Right atrium auricular region (tissue), 2 donors: ENCODE measurements at regions not wholly inside any gene's neighbourhood (a gene's known extent, or its start where the extent isn't known, plus 50 kb on each side); places are given as distances from the start of the nearest gene placed in this dataset.

ENCODE experiments used
- DNase-seq: peaks from one replicate; pipeline ENCODE4 v3.0.0-alpha.2; 2019; ENCODE audit warnings: low spot score
- H3K27ac ChIP-seq, 2 donors: fragments of 200-600 bp; sonication (generic); 1 replicate in 1 of 2; 2 replicates in 1 of 2; pipeline ENCODE4 v1.5.1; 2016 to 2019
- H3K27me3 ChIP-seq, 2 donors: fragments of 200-600 bp; sonication (generic); one replicate each; pipeline versions ENCODE4 v1.5.1 to v1.6.0; 2017 to 2019
- H3K36me3 ChIP-seq: fragments of 200-600 bp; sonication (generic); one replicate; pipeline ENCODE4 v1.5.1; 2016
- H3K4me1 ChIP-seq, 2 donors: fragments of 200-600 bp; sonication (generic); one replicate each; pipeline versions ENCODE4 v1.5.1 to v1.6.0; 2017 to 2019
- H3K4me3 ChIP-seq, 2 donors: fragments of 200-600 bp; sonication (generic); 1 replicate in 1 of 2; 2 replicates in 1 of 2; pipeline ENCODE4 v1.5.1; 2017 to 2019; ENCODE audit warnings: mild to moderate bottlenecking in 1 of 2, moderate library complexity in 1 of 2
- H3K9me3 ChIP-seq, 2 donors: fragments of 200-600 bp; sonication (generic); one replicate each; pipeline ENCODE4 v1.5.1; 2019
- TF ChIP-seq, protein P1 (sequence below), 2 donors: fragments of 200-600 bp; sonication (generic); IDR thresholded peaks; one replicate each; pipeline ENCODE4 v1.5.1; 2019; ENCODE audit warnings: antibody characterized with exemption in 2 of 2

DNA sequence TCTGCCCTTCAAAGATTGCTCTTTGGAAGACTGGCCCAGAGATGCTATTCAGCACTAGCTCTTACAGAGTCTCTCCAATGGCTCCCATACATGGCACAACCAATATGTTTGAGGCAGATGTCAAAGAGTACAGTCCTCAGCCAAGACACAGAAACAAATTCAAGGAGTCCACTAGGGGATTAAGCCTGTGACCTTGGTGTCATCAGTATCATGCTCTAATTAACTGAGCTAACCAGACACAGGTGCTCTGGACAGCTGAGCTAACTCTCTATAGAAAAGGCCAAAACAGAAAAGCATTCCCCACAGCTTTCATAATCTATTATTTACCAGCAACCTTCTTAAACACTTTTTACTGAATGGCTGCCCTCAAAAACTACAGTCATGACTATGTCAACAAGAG is 666.0 kb upstream of the PLXNA2 start:
- Histone ChIP-seq H3K4me1 (no peaks in the 10 kb centered on the region), H3K4me3 (no peak overlapping the region), H3K27me3 (no peaks in the 10 kb centered on the region), H3K9me3 (no peaks in the 10 kb centered on the region), H3K36me3 (no peaks in the 10 kb centered on the region), H3K27ac (no peak overlapping the region)
- TF ChIP-seq, protein P1, sequence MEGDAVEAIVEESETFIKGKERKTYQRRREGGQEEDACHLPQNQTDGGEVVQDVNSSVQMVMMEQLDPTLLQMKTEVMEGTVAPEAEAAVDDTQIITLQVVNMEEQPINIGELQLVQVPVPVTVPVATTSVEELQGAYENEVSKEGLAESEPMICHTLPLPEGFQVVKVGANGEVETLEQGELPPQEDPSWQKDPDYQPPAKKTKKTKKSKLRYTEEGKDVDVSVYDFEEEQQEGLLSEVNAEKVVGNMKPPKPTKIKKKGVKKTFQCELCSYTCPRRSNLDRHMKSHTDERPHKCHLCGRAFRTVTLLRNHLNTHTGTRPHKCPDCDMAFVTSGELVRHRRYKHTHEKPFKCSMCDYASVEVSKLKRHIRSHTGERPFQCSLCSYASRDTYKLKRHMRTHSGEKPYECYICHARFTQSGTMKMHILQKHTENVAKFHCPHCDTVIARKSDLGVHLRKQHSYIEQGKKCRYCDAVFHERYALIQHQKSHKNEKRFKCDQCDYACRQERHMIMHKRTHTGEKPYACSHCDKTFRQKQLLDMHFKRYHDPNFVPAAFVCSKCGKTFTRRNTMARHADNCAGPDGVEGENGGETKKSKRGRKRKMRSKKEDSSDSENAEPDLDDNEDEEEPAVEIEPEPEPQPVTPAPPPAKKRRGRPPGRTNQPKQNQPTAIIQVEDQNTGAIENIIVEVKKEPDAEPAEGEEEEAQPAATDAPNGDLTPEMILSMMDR (IDR thresholded peaks at IDR 0.05) = no peak
- DNase-seq = no peak

DNA sequence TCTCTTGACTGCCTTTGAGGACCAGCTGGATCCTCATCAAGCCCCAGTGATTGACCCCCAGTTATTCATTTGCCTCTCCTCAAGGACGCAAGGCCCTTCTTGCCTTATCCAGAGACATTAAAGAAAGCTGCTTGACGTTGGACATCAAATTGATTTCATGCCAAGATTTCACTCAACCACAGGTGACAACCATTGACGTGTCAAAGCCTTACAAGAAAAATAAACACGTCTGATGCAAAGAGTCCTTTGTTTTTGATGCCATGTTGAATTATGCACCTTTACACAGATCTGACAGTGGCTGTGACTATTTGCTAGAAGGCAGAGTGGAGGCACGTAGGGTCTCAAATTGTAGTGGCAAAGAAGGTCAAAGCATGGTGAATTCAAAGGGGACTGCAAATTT is 666.2 kb upstream of the CAMK1G start:
- H3K36me3 ChIP-seq = no peaks in the 10 kb centered on the region
- no peaks in the 10 kb centered on the region for H3K4me1 ChIP-seq
- no peak overlapping the region for H3K27ac ChIP-seq
- TF ChIP-seq, protein P1 (IDR thresholded peaks at IDR 0.05) = no peak
- H3K9me3 ChIP-seq = no peaks in the 10 kb centered on the region
- H3K27me3 ChIP-seq = no peaks in the 10 kb centered on the region
- no peak overlapping the region for H3K4me3 ChIP-seq
- DNase-seq = no peak

DNA sequence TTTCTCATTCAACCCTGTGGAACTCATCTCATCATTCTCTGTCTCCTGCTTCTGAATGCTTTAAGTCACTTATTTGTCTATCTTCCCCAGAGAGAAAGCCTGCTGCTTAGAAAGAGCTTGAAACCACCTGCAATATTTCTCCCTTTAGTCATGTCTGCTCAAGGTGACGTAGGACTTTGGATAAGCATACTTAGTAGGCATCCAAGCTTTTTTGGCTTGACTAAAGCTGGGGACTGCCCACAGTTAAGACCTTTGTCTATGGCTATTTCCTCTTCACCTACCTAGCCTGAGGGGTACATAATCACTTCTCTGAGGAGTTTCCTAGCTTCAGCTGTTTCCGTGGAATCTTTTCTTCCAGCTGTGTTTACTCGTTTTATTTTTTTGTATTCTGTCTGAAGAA is 665.8 kb upstream of the CAMK1G start:
- TF ChIP-seq, protein P1 (IDR thresholded peaks at IDR 0.05) = no peak
- no peak for DNase-seq

DNA sequence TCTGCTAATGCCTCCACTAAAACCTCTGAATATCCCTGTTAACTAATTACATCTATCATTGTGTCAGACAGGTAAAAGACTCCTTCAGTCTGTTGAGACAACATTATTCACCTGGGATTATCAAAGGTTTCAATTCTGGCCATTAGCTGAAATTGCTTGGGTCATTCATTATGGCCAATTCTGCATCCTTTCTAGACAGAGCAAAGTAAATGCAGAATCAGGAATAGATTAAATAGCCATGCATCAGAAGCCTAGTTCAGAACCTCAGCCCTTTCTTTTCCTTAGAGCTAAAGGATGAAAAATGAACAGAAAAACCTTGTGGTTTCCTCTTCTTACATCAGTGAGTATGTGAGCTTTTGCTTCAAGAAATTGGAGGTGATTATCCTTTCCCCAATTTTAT is 665.4 kb upstream of the CAMK1G start:
- H3K9me3 ChIP-seq = no peaks in the 10 kb centered on the region
- no peak overlapping the region for H3K4me3 ChIP-seq
- TF ChIP-seq, protein P1 (IDR thresholded peaks at IDR 0.05) = no peak

More for the DNA sequence above, 665.8 kb upstream of the CAMK1G start:
- Histone ChIP-seq H3K27me3 (no peaks in the 10 kb centered on the region), H3K4me1 (no peaks in the 10 kb centered on the region), H3K27ac (no peak overlapping the region), H3K4me3 (no peak overlapping the region), H3K36me3 (no peaks in the 10 kb centered on the region), H3K9me3 (no peaks in the 10 kb centered on the region)

DNA sequence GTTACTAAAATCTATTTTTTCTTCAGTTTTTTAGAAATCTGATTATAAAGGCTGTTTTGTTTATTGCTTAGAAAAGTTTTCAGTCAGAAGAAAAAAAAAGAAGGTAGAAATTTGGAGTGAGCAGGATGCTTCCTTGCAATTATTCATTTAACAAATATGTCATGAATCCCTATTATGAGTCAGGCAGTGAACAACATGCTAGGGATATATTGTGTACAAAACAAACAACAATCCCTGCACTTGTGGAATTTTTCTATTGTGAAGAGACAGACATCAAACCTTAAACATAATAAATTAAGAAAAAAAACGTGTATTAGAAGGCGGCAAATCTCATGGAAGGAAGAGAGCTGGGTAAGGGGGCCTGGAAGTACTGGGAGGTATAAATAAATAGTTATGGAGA is 664.1 kb upstream of the CAMK1G start:
- Histone ChIP-seq H3K27ac (no peak overlapping the region), H3K9me3 (no peaks in the 10 kb centered on the region), H3K4me3 (no peak overlapping the region), H3K36me3 (no peaks in the 10 kb centered on the region), H3K4me1 (peaks cover 0 to 1% of the 10 kb centered on the region in 2 donors), H3K27me3 (no peaks in the 10 kb centered on the region)
- no peak for DNase-seq
- TF ChIP-seq, protein P1 (IDR thresholded peaks at IDR 0.05) = no peak

More for the DNA sequence above, 665.4 kb upstream of the CAMK1G start:
- DNase-seq = no peak
- H3K4me1 ChIP-seq = no peaks in the 10 kb centered on the region
- no peaks in the 10 kb centered on the region for H3K36me3 ChIP-seq
- no peak overlapping the region for H3K27ac ChIP-seq
- no peaks in the 10 kb centered on the region for H3K27me3 ChIP-seq

DNA sequence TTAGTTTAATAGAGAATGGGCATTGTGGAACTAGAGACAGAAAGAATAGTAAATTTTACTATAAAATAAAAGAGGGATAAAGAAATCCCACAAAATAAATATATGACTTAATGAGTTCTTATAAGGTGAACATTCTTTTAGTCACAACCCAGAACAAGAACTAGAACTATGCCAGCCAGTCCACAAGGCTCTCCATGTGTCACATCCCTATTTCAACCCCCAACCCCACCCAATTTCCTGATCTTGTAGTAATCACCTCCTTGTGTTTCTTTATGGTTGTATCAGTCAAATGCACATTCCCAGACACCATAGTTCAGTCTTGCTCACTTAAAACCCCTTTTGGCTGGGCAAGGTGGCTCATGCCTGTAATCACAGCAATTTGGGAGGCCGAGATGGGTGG is 662.3 kb upstream of the CAMK1G start:
- Histone ChIP-seq H3K27ac (no peak overlapping the region), H3K4me3 (no peak overlapping the region), H3K36me3 (no peaks in the 10 kb centered on the region), H3K9me3 (no peaks in the 10 kb centered on the region), H3K4me1 (peaks cover 0 to 5% of the 10 kb centered on the region in 2 donors), H3K27me3 (no peaks in the 10 kb centered on the region)
- TF ChIP-seq, protein P1 (IDR thresholded peaks at IDR 0.05) = no peak
- no peak for DNase-seq
